ENCODE measurements at regions not wholly inside any gene's neighbourhood (a gene's known extent, or its start where the extent isn't known, plus 50 kb on each side); places are given as distances from the start of the nearest gene placed in this dataset.
"Not testable (repeated sequence)": the region's sequence is repeated elsewhere in the genome, so short reads cannot be mapped to it uniquely, and the experiment has no call there.

- no peak overlapping the region for H3K4me3 ChIP-seq (ENCODE audit: insufficient read depth, low read length)
- no peaks in the 10 kb centered on the region for H4K20me1 ChIP-seq (ENCODE audit: insufficient read depth, low read length)
These were observed 65.0 kb upstream of the CSF1 start for GRCh38 chr1:109845658-109846057.

GRCh38 chr1:109844609-109845008, 66.0 kb upstream of the CSF1 start:
- no peaks in the 10 kb centered on the region for H3K79me2 ChIP-seq (ENCODE audit: insufficient read depth, low read length)
- no peaks in the 10 kb centered on the region for H3K27me3 ChIP-seq (ENCODE audit: insufficient read depth, low read length)
- H3K9me3 ChIP-seq (ENCODE audit: low read depth, low read length): no peaks in the 10 kb centered on the region
- no peak overlapping the region for H3K27ac ChIP-seq (ENCODE audit: low read depth, low read length)
- no peaks in the 10 kb centered on the region for H3K36me3 ChIP-seq (ENCODE audit: insufficient read depth, low read length)
- no peaks in the 10 kb centered on the region for H4K20me1 ChIP-seq (ENCODE audit: insufficient read depth, low read length)
- TF ChIP-seq CTCF (IDR thresholded peaks at IDR 0.05; ENCODE audit: extremely low read depth, low read depth, low read length): no peak
- peaks cover 5% of the 10 kb centered on the region for H3K4me1 ChIP-seq (ENCODE audit: insufficient read depth, low read length)
- H2AFZ ChIP-seq (ENCODE audit: low read length): no peak overlapping the region
- no peak overlapping the region for H3K4me3 ChIP-seq (ENCODE audit: insufficient read depth, low read length)
- H3K4me2 ChIP-seq (ENCODE audit: insufficient read depth, low read length): no peak overlapping the region
- DNase-seq (ENCODE audit: insufficient read length, low spot score, missing footprints): no peak

More at GRCh38 chr1:109845658-109846057, 65.0 kb upstream of the CSF1 start:
- no peaks in the 10 kb centered on the region for H3K9me3 ChIP-seq (ENCODE audit: low read depth, low read length)
- no peak overlapping the region for H3K27ac ChIP-seq (ENCODE audit: low read depth, low read length)
- H3K36me3 ChIP-seq (ENCODE audit: insufficient read depth, low read length): no peaks in the 10 kb centered on the region
- H3K4me1 ChIP-seq (ENCODE audit: insufficient read depth, low read length): peaks cover 14% of the 10 kb centered on the region
- H3K79me2 ChIP-seq (ENCODE audit: insufficient read depth, low read length): no peaks in the 10 kb centered on the region
- no peaks in the 10 kb centered on the region for H3K27me3 ChIP-seq (ENCODE audit: insufficient read depth, low read length)
- no peak overlapping the region for H2AFZ ChIP-seq (ENCODE audit: low read length)
- peak; percentile 9 for DNase-seq (ENCODE audit: insufficient read length, low spot score, missing footprints)
- H3K4me2 ChIP-seq (ENCODE audit: insufficient read depth, low read length): no peak overlapping the region
- no peak for TF ChIP-seq CTCF (IDR thresholded peaks at IDR 0.05; ENCODE audit: extremely low read depth, low read depth, low read length)

GRCh38 chr1:109840011-109840629, 70.5 kb upstream of the CSF1 start:
- Histone ChIP-seq H3K36me3 (ENCODE audit: insufficient read depth, low read length) (no peaks in the 10 kb centered on the region), H4K20me1 (ENCODE audit: insufficient read depth, low read length) (no peaks in the 10 kb centered on the region), H3K4me3 (ENCODE audit: insufficient read depth, low read length) (no peak overlapping the region), H3K9me3 (ENCODE audit: low read depth, low read length) (no peaks in the 10 kb centered on the region), H3K79me2 (ENCODE audit: insufficient read depth, low read length) (no peaks in the 10 kb centered on the region), H3K27me3 (ENCODE audit: insufficient read depth, low read length) (no peaks in the 10 kb centered on the region), H3K27ac (ENCODE audit: low read depth, low read length) (no peak overlapping the region), H3K4me1 (ENCODE audit: insufficient read depth, low read length) (peaks cover 9% of the 10 kb centered on the region), H3K4me2 (ENCODE audit: insufficient read depth, low read length) (no peak overlapping the region), H2AFZ (ENCODE audit: low read length) (no peak overlapping the region)
- DNase-seq (ENCODE audit: insufficient read length, low spot score, missing footprints): peak; percentile 4
- TF ChIP-seq CTCF (IDR thresholded peaks at IDR 0.05; ENCODE audit: extremely low read depth, low read depth, low read length): no peak

GRCh38 chr1:109839276-109839675, 71.4 kb upstream of the CSF1 start:
- H3K4me1 ChIP-seq (ENCODE audit: insufficient read depth, low read length); H3K4me2 ChIP-seq (ENCODE audit: insufficient read depth, low read length); H3K36me3 ChIP-seq (ENCODE audit: insufficient read depth, low read length); H4K20me1 ChIP-seq (ENCODE audit: insufficient read depth, low read length); H3K27me3 ChIP-seq (ENCODE audit: insufficient read depth, low read length); H3K4me3 ChIP-seq (ENCODE audit: insufficient read depth, low read length); H3K79me2 ChIP-seq (ENCODE audit: insufficient read depth, low read length); DNase-seq (ENCODE audit: insufficient read length, low spot score, missing footprints); H3K9me3 ChIP-seq (ENCODE audit: low read depth, low read length): not testable (repeated sequence)
- Histone ChIP-seq H3K27ac (ENCODE audit: low read depth, low read length) (peak overlapping the region; percentile 51), H2AFZ (ENCODE audit: low read length) (peak overlapping the region; percentile 57)
